GM10248 (cell line): ENCODE measurements at regions not wholly inside any gene's neighbourhood (a gene's known extent, or its start where the extent isn't known, plus 50 kb on each side); places are given as distances from the start of the nearest gene placed in this dataset.

Experiments
- CTCF ChIA-PET: fragments of 300-600 bp; sonication (Branson Sonifier 250); formaldehyde crosslinking; extraction: SDS; loops from one replicate; lab custom pipeline; 2021; ENCODE audit warnings: antibody characterized with exemption; lab: Yijun Ruan, JAX
- POLR2A ChIA-PET: fragments of 350-650 bp; sonication (Branson Sonifier 250); formaldehyde crosslinking; extraction: SDS; loops from one replicate; lab custom pipeline; 2020; ENCODE audit warnings: antibody characterized with exemption; lab: Yijun Ruan, JAX
- DNase-seq: peaks from one replicate; pipeline ENCODE4 v3.0.0; 2012; ENCODE audit errors: extremely low spot score
- TF ChIP-seq, protein P1 (sequence below): IDR thresholded peaks from 2 replicates; pipeline ENCODE4 v1.5.1; 2012; ENCODE audit warnings: mild to moderate bottlenecking, low read depth; ENCODE audit errors: extremely low read depth, missing control alignments, control extremely low read depth

DNA sequence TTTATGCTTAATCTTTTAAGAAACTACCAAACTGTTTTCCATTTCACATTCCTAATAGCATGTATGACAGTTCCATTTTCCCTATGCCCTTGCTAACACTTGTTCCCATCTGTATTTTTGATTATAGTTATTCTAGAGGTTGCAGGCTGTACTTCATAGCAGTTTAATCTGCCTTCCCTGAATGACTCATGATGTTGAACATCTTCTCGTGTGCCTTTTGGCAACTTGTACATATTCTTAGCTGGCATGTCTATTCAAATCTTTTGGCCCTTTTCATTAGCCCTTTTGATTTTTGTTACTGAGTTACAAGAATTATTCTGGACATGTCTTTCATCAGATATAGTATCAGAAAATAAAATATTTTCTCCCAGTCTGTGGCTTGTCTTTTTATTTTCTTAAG, 320.3 kb downstream of the DIRAS2 start:
- TF ChIP-seq, protein P1, sequence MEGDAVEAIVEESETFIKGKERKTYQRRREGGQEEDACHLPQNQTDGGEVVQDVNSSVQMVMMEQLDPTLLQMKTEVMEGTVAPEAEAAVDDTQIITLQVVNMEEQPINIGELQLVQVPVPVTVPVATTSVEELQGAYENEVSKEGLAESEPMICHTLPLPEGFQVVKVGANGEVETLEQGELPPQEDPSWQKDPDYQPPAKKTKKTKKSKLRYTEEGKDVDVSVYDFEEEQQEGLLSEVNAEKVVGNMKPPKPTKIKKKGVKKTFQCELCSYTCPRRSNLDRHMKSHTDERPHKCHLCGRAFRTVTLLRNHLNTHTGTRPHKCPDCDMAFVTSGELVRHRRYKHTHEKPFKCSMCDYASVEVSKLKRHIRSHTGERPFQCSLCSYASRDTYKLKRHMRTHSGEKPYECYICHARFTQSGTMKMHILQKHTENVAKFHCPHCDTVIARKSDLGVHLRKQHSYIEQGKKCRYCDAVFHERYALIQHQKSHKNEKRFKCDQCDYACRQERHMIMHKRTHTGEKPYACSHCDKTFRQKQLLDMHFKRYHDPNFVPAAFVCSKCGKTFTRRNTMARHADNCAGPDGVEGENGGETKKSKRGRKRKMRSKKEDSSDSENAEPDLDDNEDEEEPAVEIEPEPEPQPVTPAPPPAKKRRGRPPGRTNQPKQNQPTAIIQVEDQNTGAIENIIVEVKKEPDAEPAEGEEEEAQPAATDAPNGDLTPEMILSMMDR: no peak
- ChIA-PET POLR2A (no interaction called here), CTCF (no interaction called here)
- no peak for DNase-seq

DNA sequence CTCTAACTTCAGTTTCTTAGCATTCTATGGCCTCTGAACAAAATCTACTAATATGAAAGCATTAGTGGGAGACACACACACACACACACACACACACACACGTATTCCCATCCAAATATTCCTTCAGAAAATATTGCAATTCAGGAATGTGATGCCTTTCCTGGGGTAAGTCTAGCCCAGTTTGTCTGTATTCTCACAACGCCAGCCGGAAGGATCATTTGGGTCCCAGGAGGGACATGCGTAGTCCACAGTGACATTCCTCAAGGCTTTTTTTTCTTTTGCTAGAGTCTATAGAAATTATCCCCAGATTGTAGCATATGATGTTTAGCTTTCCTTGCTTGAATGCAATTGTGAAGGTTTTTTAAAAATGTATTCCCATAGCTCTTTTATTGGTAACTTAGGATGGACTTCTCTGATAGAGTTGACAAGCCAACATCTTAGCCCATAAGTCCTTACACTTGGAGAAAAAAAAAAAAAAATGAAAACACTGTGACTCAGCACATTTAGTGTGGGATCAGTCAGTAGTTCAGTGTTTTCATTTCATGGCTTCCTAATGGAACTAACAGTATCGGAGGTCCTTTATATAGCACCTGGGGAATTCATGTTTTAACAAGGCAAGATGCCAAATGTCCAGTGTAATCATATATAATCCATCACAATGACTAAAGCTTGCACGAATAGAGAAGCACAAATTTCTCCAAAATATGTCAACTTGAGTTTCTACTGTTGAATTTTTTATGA, 316.5 kb downstream of the DIRAS2 start:
- DNase-seq: no peak
- POLR2A ChIA-PET: no interaction called here
- TF ChIP-seq, protein P1: no peak
- CTCF ChIA-PET: interaction anchor here (1.3 to 1.6 kb wide), 2 partner anchors 9 to 26 kb away, joined by 3 read pairs; no protein-coding TSS in a partner anchor

DNA sequence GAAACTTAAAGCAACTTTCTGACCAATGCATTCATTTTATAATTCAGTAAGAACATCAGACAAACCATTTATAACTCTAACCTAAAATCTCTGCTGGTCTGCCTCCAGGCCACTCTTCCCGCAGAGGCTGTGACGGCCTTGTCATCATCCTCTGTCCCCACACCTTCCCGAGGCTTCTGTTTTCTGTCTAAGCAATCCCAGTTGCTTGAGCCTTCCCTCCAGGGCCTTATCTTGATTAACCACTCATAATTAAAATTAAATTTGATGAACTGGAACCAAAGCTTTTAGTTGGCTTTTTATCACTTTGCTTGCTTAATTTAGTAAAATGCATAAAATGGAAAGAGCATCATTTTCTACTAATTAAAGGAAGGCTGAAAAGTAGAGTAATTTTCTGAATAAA, 312.4 kb downstream of the DIRAS2 start:
- DNase-seq: no peak
- TF ChIP-seq, protein P1: no peak
- ChIA-PET CTCF (no interaction called here), POLR2A (no interaction called here)

DNA sequence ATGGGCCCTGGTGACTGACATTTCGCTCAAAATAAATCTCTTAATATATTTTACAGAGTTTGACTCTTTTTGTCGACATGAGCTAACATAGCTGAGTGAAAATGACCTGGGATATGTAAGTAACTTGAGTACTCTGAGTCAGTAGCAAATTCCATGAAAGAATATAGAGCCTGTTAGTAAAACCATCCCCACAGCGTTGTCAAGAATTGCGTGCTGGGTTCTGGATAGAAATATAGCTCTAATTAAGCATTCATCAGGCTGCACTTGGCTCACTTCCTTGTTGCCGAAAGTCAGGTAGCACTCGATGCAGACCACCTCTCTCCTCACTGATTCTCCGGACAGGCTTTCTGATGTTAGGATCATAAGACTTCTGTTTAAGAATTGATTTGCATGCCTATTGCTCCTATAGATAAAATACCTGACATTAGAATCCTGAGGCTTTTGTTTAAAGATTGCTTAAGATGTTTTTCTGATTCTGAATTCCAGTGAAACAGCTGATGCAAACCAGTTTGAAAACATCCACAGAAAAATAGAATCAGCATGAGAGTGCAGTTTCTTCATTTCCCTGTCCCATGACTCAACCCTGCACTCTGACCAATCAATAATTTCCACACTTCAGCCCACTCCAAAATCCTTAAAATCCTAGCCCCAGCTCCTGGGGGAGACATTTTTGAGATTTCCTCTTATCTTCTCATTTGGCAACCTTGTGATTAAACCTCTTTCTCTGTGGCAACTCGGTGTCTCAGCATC, 310.6 kb downstream of the DIRAS2 start:
- POLR2A ChIA-PET: no interaction called here
- DNase-seq: no peak
- CTCF ChIA-PET: interaction anchor here (1.1 kb wide), 1 partner anchor 14 kb away, joined by 4 read pairs; no protein-coding TSS in a partner anchor
- TF ChIP-seq, protein P1: no peak

GRCh38 chr9:90333226-90333625, 309.4 kb downstream of the DIRAS2 start:
- ChIA-PET CTCF (no interaction called here), POLR2A (no interaction called here)
- DNase-seq: no peak
- TF ChIP-seq, protein P1: no peak

DNA sequence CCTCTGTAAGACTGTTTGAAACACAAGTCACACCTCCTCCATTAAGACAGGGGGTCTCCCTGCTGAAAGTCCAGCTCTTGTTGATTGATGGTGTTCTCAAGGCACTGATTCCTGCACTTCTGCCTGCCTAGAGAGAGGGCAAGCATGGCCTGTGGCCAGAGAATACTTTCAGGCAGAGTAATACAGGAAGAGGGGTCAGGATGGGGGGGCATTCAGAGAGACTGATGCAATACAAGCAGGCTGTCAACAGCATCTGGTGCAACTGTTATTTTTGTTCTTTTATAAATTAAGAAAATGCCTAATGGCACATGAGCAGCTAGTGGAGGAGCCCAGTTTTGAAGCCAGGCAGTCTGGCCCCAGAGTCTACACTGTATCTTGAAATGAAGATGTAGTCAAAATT, 302.2 kb downstream of the DIRAS2 start:
- CTCF ChIA-PET: no interaction called here

More for the DNA sequence above, 302.2 kb downstream of the DIRAS2 start:
- TF ChIP-seq, protein P1: no peak
- POLR2A ChIA-PET: no interaction called here
- DNase-seq: no peak
